ENCODE measurements at regions not wholly inside any gene's neighbourhood (a gene's known extent, or its start where the extent isn't known, plus 50 kb on each side); places are given as distances from the start of the nearest gene placed in this dataset.

GRCh38 chr18:4844320-4844719, 352.7 kb downstream of the AKAIN1 start:
- H3K27ac ChIP-seq, result no peak overlapping the region
- TF ChIP-seq ZFX (IDR thresholded peaks at IDR 0.05) (no peak), CTCF (conservative IDR thresholded peaks at IDR 0.05) (no peak)

DNA sequence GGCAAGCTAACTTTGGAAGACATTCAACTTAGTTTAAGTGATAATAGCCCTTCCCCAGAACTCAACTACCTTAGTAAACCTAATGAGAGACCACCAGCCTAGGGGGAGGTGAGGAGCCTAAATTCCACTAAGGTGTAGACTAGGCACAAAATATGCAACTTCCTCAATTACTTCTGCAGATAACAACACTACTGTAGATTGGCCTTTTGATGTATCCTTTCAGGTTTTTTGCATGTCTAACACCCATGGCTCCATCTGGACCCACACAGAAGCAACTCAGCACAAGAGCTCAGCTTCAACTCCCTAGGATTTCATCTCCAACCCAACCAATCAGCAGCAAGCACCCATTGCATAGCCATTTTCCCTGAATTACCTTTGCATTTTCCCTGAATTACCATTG, 353.3 kb downstream of the AKAIN1 start:
- TF ChIP-seq ZFX (IDR thresholded peaks at IDR 0.05), result no peak
- H3K27ac ChIP-seq, result no peak overlapping the region

- no peak overlapping the region for H3K27ac ChIP-seq
- TF ChIP-seq CTCF (conservative IDR thresholded peaks at IDR 0.05), result no peak
- TF ChIP-seq ZFX (IDR thresholded peaks at IDR 0.05), result no peak
Measured at GRCh38 chr18:4842751-4843150, 354.3 kb downstream of the AKAIN1 start.

GRCh38 chr18:4842287-4842686, 354.8 kb downstream of the AKAIN1 start:
- TF ChIP-seq CTCF (conservative IDR thresholded peaks at IDR 0.05) (no peak), ZFX (IDR thresholded peaks at IDR 0.05) (no peak)
- no peak overlapping the region for H3K27ac ChIP-seq

GRCh38 chr18:4839639-4840038, 357.4 kb downstream of the AKAIN1 start:
- TF ChIP-seq CTCF (conservative IDR thresholded peaks at IDR 0.05), result no peak
- no peak for TF ChIP-seq ZFX (IDR thresholded peaks at IDR 0.05)
- H3K27ac ChIP-seq, result no peak overlapping the region

GRCh38 chr18:4836141-4836540, 360.9 kb downstream of the AKAIN1 start:
- TF ChIP-seq CTCF (conservative IDR thresholded peaks at IDR 0.05), result no peak
- TF ChIP-seq ZFX (IDR thresholded peaks at IDR 0.05), result no peak
- H3K27ac ChIP-seq, result no peak overlapping the region

GRCh38 chr18:4831791-4832375, 365.2 kb downstream of the AKAIN1 start:
- TF ChIP-seq ZFX (IDR thresholded peaks at IDR 0.05) (no peak), CTCF (conservative IDR thresholded peaks at IDR 0.05) (no peak)
- H3K27ac ChIP-seq, result no peak overlapping the region

GRCh38 chr18:4831127-4831526, 365.9 kb downstream of the AKAIN1 start:
- TF ChIP-seq ZFX (IDR thresholded peaks at IDR 0.05) (no peak), CTCF (conservative IDR thresholded peaks at IDR 0.05) (no peak)
- H3K27ac ChIP-seq, result no peak overlapping the region

All from C4-2B (cell line).